Heart left ventricle (tissue), 16 donors: ENCODE measurements at regions not wholly inside any gene's neighbourhood (a gene's known extent, or its start where the extent isn't known, plus 50 kb on each side); places are given as distances from the start of the nearest gene placed in this dataset.

Source experiments
- ATAC-seq, 4 donors: fragments of 200-7000 bp; cut with Tn5 transposase; one replicate each; pipeline ENCODE4 v1.9.1; 2020 to 2022; ENCODE audit warnings: moderate library complexity in 4 of 4, mild to moderate bottlenecking in 3 of 4, moderate number of reproducible peaks in 1 of 4
- DNase-seq, 5 donors: peaks; one replicate each; pipeline ENCODE4 v3.0.0-alpha.2; 2020
- H3K27ac ChIP-seq, 12 donors: fragments of 200-600 bp; sonication (generic) in 4 of 12; one replicate each; pipeline versions ENCODE4 v1.5.0 to v1.8.0; 2016 to 2022; ENCODE audit warnings: mild to moderate bottlenecking in 2 of 12
- H3K27me3 ChIP-seq, 9 donors: fragments of 200-600 bp; sonication (generic) in 2 of 9; one replicate each; pipeline versions ENCODE4 v1.5.1 to v1.8.0; 2016 to 2022; ENCODE audit warnings: mild to moderate bottlenecking in 3 of 9
- H3K36me3 ChIP-seq, 9 donors: fragments of 200-600 bp; sonication (generic) in 2 of 9; one replicate each; pipeline versions ENCODE4 v1.5.0 to v1.8.0; 2018 to 2022; ENCODE audit warnings: mild to moderate bottlenecking in 2 of 9
- H3K4me1 ChIP-seq, 12 donors: fragments of 200-600 bp; sonication (generic) in 4 of 12; one replicate each; pipeline versions ENCODE4 v1.5.0 to v1.8.0; 2016 to 2022; ENCODE audit warnings: mild to moderate bottlenecking in 3 of 12
- H3K4me3 ChIP-seq, 12 donors: fragments of 200-600 bp; sonication (generic) in 4 of 12; one replicate each; pipeline versions ENCODE4 v1.5.0 to v1.8.0; 2017 to 2022; ENCODE audit warnings: mild to moderate bottlenecking in 9 of 12, moderate library complexity in 4 of 12
- H3K9me3 ChIP-seq, 12 donors: fragments of 200-600 bp; sonication (generic) in 4 of 12; one replicate each; pipeline versions ENCODE4 v1.5.0 to v1.8.0; 2016 to 2022; ENCODE audit warnings: mild to moderate bottlenecking in 1 of 12
- CTCF ChIP-seq, 12 donors: fragments of 200-600 bp; sonication (generic) in 4 of 12; IDR thresholded peaks; one replicate each; pipeline versions ENCODE4 v1.5.0 to v1.8.0; 2018 to 2022; ENCODE audit warnings: antibody characterized with exemption in 12 of 12, mild to moderate bottlenecking in 5 of 12
- POLR2A ChIP-seq, 2 donors: fragments of 450-650 bp; IDR thresholded peaks; one replicate each; pipeline ENCODE4 v1.6.1; 2017; ENCODE audit warnings: antibody characterized with exemption in 2 of 2, mild to moderate bottlenecking in 2 of 2, moderate library complexity in 2 of 2
- WGBS, 4 donors: extraction: QIAGEN DNeasy Blood & Tissue Kit in 2 of 4; methylation state at CpG; one replicate each; pipeline versions ENCODE4 v1.1.5 to v1.1.7; 2013 to 2018; 5-methylcytosine and 5-hydroxymethylcytosine counted together
- intact Hi-C, 10 donors: fragments of 100-400 bp; cut with DNase I; formaldehyde crosslinking; loops; one replicate each; pipeline versions ENCODE4 v1.11.1 to v1.14.2; 2022
- donor health status: ischemic (EF 13 %, LVEDD 7.1; RV severe dilation, severe dysfunction).
- donor health status: healthy with polysubstance abuse.
- donor health status: DM: no; HTN: yes; CAD: no.
- donor health status: DM: no; HTN: no; CAD: no.
- donor health status: ischemic (EF 25% LVEDD 6.9; RV normal size, moderate dysfunction).
- donor health status: ischemic (EF 25% LVEDD 5.7; RV mildly dilated, moderate dysfunction).
- donor health status: healthy.
- donor health status: DM: yes; HTN: yes; CAD: no.
- donor health status: ischemic (EF 35%, LVEDD 5.7; RV mildly dilated, moderate dysfunction).
- donor health status: nonischemic (EF 11% LVEDD 7.7; RV severe dilation, severe dysfunction).
- donor health status: DM: yes; HTN: yes; CAD: no.
- donor health status: PGD.
- donor health status: ischemic (EF 29% LVEDD 5.4; RV normal size, mild dysfunction).
- donor health status: nonischemic (EF 23%, LVEDD 6.1; RV moderate dilation, normal function).

GRCh38 chr3:14301558-14301957 is 100.8 kb upstream of the SLC6A6 start:
- ATAC-seq: no peak
- peaks cover 0 to 19% (median 0%) of the 10 kb centered on the region in 9 donors for H3K27me3 ChIP-seq
- WGBS, 4 donors: 76 to 82% (median 80%) methylated on average over 15 of the region's 15 CpGs

GRCh38 chr3:14303336-14304100 is 98.9 kb upstream of the SLC6A6 start:
- TF ChIP-seq CTCF (IDR thresholded peaks at IDR 0.05) (no peak), POLR2A (IDR thresholded peaks at IDR 0.05) (no peak)
- DNase-seq (no peak), ATAC-seq (no peak)
- Histone ChIP-seq H3K4me1 (peaks cover 0 to 17% (median 8%) of the 10 kb centered on the region in 12 donors), H3K36me3 (no peaks in the 10 kb centered on the region), H3K4me3 (no peak overlapping the region), H3K9me3 (no peaks in the 10 kb centered on the region), H3K27me3 (peaks cover 0 to 12% (median 0%) of the 10 kb centered on the region in 9 donors), H3K27ac (peak overlapping the region in 2 of 12 donors; percentile 45 to 75)
- 82 to 88% (median 87%) methylated on average over 7 of the region's 7 CpGs for WGBS, 4 donors
- intact Hi-C loops: loop anchor here in 1 of 10 donors (2.0 kb wide), 1 partner anchor 67 kb away; no protein-coding TSS in a partner anchor

More at GRCh38 chr3:14301558-14301957, 100.8 kb upstream of the SLC6A6 start:
- DNase-seq: peak in 1 of 5 donors; percentile 42
- Histone ChIP-seq H3K36me3 (no peaks in the 10 kb centered on the region), H3K9me3 (no peaks in the 10 kb centered on the region), H3K4me3 (no peak overlapping the region), H3K27ac (no peak overlapping the region), H3K4me1 (peaks cover 0 to 31% (median 12%) of the 10 kb centered on the region in 12 donors)
- intact Hi-C loops: no loop called here
- TF ChIP-seq POLR2A (IDR thresholded peaks at IDR 0.05) (no peak), CTCF (IDR thresholded peaks at IDR 0.05) (no peak)

- Histone ChIP-seq H3K4me1 (peaks cover 0 to 17% (median 8%) of the 10 kb centered on the region in 12 donors), H3K4me3 (no peak overlapping the region), H3K27me3 (peaks cover 0 to 7% (median 0%) of the 10 kb centered on the region in 9 donors), H3K9me3 (peaks cover 0 to 2% (median 0%) of the 10 kb centered on the region in 12 donors), H3K27ac (peak overlapping the region in 4 of 12 donors; percentile 39 to 75 (median 49)), H3K36me3 (no peaks in the 10 kb centered on the region)
- DNase-seq: peak in 2 of 5 donors; percentile 55 to 59
- WGBS, 4 donors: 61 to 75% (median 71%) methylated on average over 8 to 9 of the region's 9 CpGs
- TF ChIP-seq CTCF (IDR thresholded peaks at IDR 0.05) (no peak), POLR2A (IDR thresholded peaks at IDR 0.05) (no peak)
- peak; percentile 72 to 84 (median 76) for ATAC-seq
- intact Hi-C loops: loop anchor here in 1 of 10 donors (2.0 kb wide), 1 partner anchor 68 kb away; no protein-coding TSS in a partner anchor
Observed at GRCh38 chr3:14304101-14305045, 98.0 kb upstream of the SLC6A6 start.
